Erythroblast (primary cell): ENCODE measurements at regions not wholly inside any gene's neighbourhood (a gene's known extent, or its start where the extent isn't known, plus 50 kb on each side); places are given as distances from the start of the nearest gene placed in this dataset.

Experiments
- DNase-seq, 2 experiments: peaks; one replicate each; lab custom pipeline; 2025; lab: John Stamatoyannopoulos, UW
- GATA1 ChIP-seq: IDR thresholded peaks from 2 replicates; pipeline ENCODE4 v1.6.1; 2011; ENCODE audit warnings: low read depth, mild to moderate bottlenecking, control low read depth, low read length, moderate library complexity
- POLR2A ChIP-seq: IDR thresholded peaks from 2 replicates; pipeline ENCODE4 v1.6.1; 2011; ENCODE audit warnings: mild to moderate bottlenecking, low read length

GRCh38 chr4:120977435-120977997 lies 55.0 kb upstream of the PRDM5 start:
- TF ChIP-seq POLR2A: no peak
- TF ChIP-seq GATA1: no peak
- peak; percentile 39 for DNase-seq

- TF ChIP-seq GATA1: no peak
- no peak for TF ChIP-seq POLR2A
- no peak for DNase-seq
These were observed 50.7 kb upstream of the PRDM5 start for GRCh38 chr4:120973207-120973606.
